ENCODE measurements at regions not wholly inside any gene's neighbourhood (a gene's known extent, or its start where the extent isn't known, plus 50 kb on each side); places are given as distances from the start of the nearest gene placed in this dataset.

GRCh38 chr1:238139713-238140112, 249.0 kb upstream of the ZP4 start:
- no peak for DNase-seq (ENCODE audit: low read depth in 4 of 4, low spot score in 1 of 4)

- DNase-seq (ENCODE audit: low read depth in 4 of 4, low spot score in 1 of 4) = no peak
These were observed 247.4 kb upstream of the ZP4 start for GRCh38 chr1:238138059-238138626.

- DNase-seq (ENCODE audit: low read depth in 4 of 4, low spot score in 1 of 4) = no peak
These were observed 245.3 kb upstream of the ZP4 start for GRCh38 chr1:238135708-238136664.

GRCh38 chr1:238129677-238130076, 239.0 kb upstream of the ZP4 start:
- DNase-seq (ENCODE audit: low read depth in 4 of 4, low spot score in 1 of 4) = no peak

GRCh38 chr1:238123201-238123600, 232.5 kb upstream of the ZP4 start:
- no peak for DNase-seq (ENCODE audit: low read depth in 4 of 4, low spot score in 1 of 4)

GRCh38 chr1:238119861-238120260, 229.1 kb upstream of the ZP4 start:
- DNase-seq (ENCODE audit: low read depth in 4 of 4, low spot score in 1 of 4) = no peak

- no peak for DNase-seq (ENCODE audit: low read depth in 4 of 4, low spot score in 1 of 4)
These were observed 228.3 kb upstream of the ZP4 start for GRCh38 chr1:238119060-238119459.

GRCh38 chr1:238115852-238116251, 225.1 kb upstream of the ZP4 start:
- no peak for DNase-seq (ENCODE audit: low read depth in 4 of 4, low spot score in 1 of 4)

GRCh38 chr1:238112952-238113621, 222.4 kb upstream of the ZP4 start:
- no peak for DNase-seq (ENCODE audit: low read depth in 4 of 4, low spot score in 1 of 4)

GRCh38 chr1:238111516-238111915, 220.8 kb upstream of the ZP4 start:
- no peak for DNase-seq (ENCODE audit: low read depth in 4 of 4, low spot score in 1 of 4)

- DNase-seq (ENCODE audit: low read depth in 4 of 4, low spot score in 1 of 4) = no peak
These were observed 220.4 kb upstream of the ZP4 start for GRCh38 chr1:238111081-238111480.

GRCh38 chr1:238108417-238108816, 217.7 kb upstream of the ZP4 start:
- DNase-seq (ENCODE audit: low read depth in 4 of 4, low spot score in 1 of 4) = no peak

GRCh38 chr1:238107322-238107721, 216.6 kb upstream of the ZP4 start:
- DNase-seq (ENCODE audit: low read depth in 4 of 4, low spot score in 1 of 4) = no peak

- no peak for DNase-seq (ENCODE audit: low read depth in 4 of 4, low spot score in 1 of 4)
These were observed 214.0 kb upstream of the ZP4 start for GRCh38 chr1:238104752-238105151.

- no peak for DNase-seq (ENCODE audit: low read depth in 4 of 4, low spot score in 1 of 4)
These were observed 211.2 kb upstream of the ZP4 start for GRCh38 chr1:238101923-238102322.

- no peak for DNase-seq (ENCODE audit: low read depth in 4 of 4, low spot score in 1 of 4)
These were observed 209.1 kb upstream of the ZP4 start for GRCh38 chr1:238099871-238100270.

GRCh38 chr1:238089615-238090014, 198.9 kb upstream of the ZP4 start:
- no peak for DNase-seq (ENCODE audit: low read depth in 4 of 4, low spot score in 1 of 4)

- no peak for DNase-seq (ENCODE audit: low read depth in 4 of 4, low spot score in 1 of 4)
These were observed 198.0 kb upstream of the ZP4 start for GRCh38 chr1:238088560-238089290.

GRCh38 chr1:238073991-238074390, 183.3 kb upstream of the ZP4 start:
- no peak for DNase-seq (ENCODE audit: low read depth in 4 of 4, low spot score in 1 of 4)

- no peak for DNase-seq (ENCODE audit: low read depth in 4 of 4, low spot score in 1 of 4)
These were observed 180.3 kb upstream of the ZP4 start for GRCh38 chr1:238071061-238071460.

- no peak for DNase-seq (ENCODE audit: low read depth in 4 of 4, low spot score in 1 of 4)
These were observed 172.7 kb upstream of the ZP4 start for GRCh38 chr1:238063454-238063853.

Measured in stimulated activated CD4-positive, alpha-beta T cell treated with anti-CD3 and anti-CD28 coated beads, Interleukin-1b, Interleukin-23, amount 100 ng/mL, for 24 hours (primary cell).